Skeletal muscle tissue (tissue), 3 donors: ENCODE measurements at regions not wholly inside any gene's neighbourhood (a gene's known extent, or its start where the extent isn't known, plus 50 kb on each side); places are given as distances from the start of the nearest gene placed in this dataset.

Experiments used
- H3K27ac ChIP-seq: one replicate; pipeline ENCODE4 v1.7.0; 2013; ENCODE audit warnings: mild to moderate bottlenecking, low read depth, low read length, inconsistent platforms
- H3K27me3 ChIP-seq, 3 donors: one replicate each; pipeline ENCODE4 v1.7.0; 2013; ENCODE audit warnings: low read length in 3 of 3; ENCODE audit not compliant: control insufficient read depth in 3 of 3, insufficient read depth in 3 of 3
- H3K36me3 ChIP-seq, 3 donors: one replicate each; pipeline ENCODE4 v1.7.0; 2013; ENCODE audit warnings: low read length in 3 of 3; ENCODE audit not compliant: control insufficient read depth in 3 of 3, insufficient read depth in 3 of 3
- H3K4me1 ChIP-seq, 3 donors: one replicate each; pipeline ENCODE4 v1.7.0; 2013; ENCODE audit warnings: low read length in 3 of 3, mild to moderate bottlenecking in 3 of 3; ENCODE audit not compliant: control insufficient read depth in 3 of 3, insufficient read depth in 3 of 3
- H3K4me3 ChIP-seq, 3 donors: one replicate each; pipeline ENCODE4 v1.7.0; 2013; ENCODE audit warnings: low read length in 3 of 3
- H3K9ac ChIP-seq, 3 donors: one replicate each; pipeline ENCODE4 v1.7.0; 2013; ENCODE audit warnings: low read length in 3 of 3, mild to moderate bottlenecking in 3 of 3, moderate library complexity in 2 of 3, low read depth in 1 of 3
- H3K9me3 ChIP-seq, 3 donors: one replicate each; pipeline ENCODE4 v1.7.0; 2013; ENCODE audit warnings: low read length in 3 of 3; ENCODE audit not compliant: control insufficient read depth in 3 of 3
- donor health status: Osteomylitis.

DNA sequence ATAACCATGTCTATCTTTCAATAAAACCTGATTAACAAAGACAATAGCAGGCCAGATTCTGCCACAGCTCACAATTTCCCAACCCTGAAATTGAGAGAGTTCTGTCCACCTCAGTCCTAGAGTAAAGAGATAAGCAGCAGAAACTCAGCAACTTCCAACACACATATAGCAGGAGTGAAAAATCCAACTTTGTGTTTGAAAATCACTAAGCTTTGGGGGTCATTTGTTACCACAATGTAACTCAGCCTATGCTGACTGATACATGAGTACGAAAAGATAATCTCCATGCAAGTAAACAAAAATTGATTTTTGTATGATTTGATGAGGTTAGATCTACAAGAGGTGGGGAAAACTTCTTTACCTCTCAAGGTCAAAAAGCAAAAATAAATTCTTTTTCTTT is 231.0 kb upstream of the DAPK1 start:
- peak overlapping the region; percentile 20 for H3K27ac ChIP-seq
- peaks cover 0 to 3% (median 0%) of the 10 kb centered on the region in 3 donors for H3K27me3 ChIP-seq
- peaks cover 8 to 15% (median 9%) of the 10 kb centered on the region in 3 donors for H3K4me1 ChIP-seq
- no peak overlapping the region for H3K9ac ChIP-seq
- no peaks in the 10 kb centered on the region for H3K9me3 ChIP-seq
- no peaks in the 10 kb centered on the region for H3K36me3 ChIP-seq
- no peak overlapping the region for H3K4me3 ChIP-seq

GRCh38 chr9:87267251-87268070 is 230.2 kb upstream of the DAPK1 start:
- peak overlapping the region; percentile 20 for H3K27ac ChIP-seq
- H3K9ac ChIP-seq = peak overlapping the region in 1 of 3 donors; percentile 33
- H3K4me1 ChIP-seq = peaks cover 8 to 15% (median 9%) of the 10 kb centered on the region in 3 donors
- H3K36me3 ChIP-seq = no peaks in the 10 kb centered on the region
- no peak overlapping the region for H3K4me3 ChIP-seq
- no peaks in the 10 kb centered on the region for H3K9me3 ChIP-seq
- peaks cover 0 to 3% (median 0%) of the 10 kb centered on the region in 3 donors for H3K27me3 ChIP-seq

DNA sequence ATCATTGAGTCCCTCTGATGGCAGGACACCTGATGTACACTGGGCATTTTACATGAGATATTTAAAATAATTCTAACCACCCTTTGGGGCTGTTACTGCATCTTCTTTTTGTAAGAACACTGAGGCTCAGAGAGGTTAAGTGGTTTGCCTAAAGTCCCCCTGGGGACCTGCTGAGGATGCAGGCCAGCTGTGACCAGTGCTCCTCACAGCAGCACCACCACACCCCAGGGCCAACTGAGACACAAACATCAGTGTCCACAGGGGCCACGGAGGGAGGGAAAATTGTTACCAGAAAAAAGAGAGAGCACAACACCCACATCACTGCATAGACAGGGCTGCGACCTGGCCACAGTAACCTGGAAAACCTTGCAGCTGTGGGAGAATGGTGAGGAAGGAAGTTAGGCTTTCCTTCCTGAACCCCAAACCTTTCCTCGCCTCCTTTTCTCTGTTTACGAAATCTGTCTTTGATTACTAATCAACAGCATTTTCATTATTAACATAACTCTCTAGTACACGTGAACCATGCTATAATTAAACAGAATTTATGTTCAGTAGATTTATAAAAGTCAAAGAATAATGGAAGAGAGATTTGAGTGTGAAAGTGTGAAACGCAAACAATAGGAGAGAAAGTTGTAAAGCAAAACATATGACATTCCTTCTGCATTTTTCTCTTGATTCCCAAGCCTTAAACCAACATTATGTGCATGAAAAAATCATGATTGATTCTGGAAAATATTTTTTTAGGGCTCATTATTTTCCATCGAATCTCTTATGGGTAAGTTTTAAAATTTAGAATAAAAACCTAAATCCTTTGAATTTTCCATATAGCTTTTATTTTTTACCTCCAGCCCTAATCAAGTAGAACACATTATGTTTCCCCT is 228.1 kb upstream of the DAPK1 start:
- H3K9ac ChIP-seq = no peak overlapping the region
- no peaks in the 10 kb centered on the region for H3K9me3 ChIP-seq
- H3K27ac ChIP-seq = no peak overlapping the region
- peaks cover 8 to 15% (median 9%) of the 10 kb centered on the region in 3 donors for H3K4me1 ChIP-seq
- no peaks in the 10 kb centered on the region for H3K36me3 ChIP-seq
- H3K27me3 ChIP-seq = peaks cover 0 to 3% (median 0%) of the 10 kb centered on the region in 3 donors
- no peak overlapping the region for H3K4me3 ChIP-seq

GRCh38 chr9:87270221-87270847 is 227.3 kb upstream of the DAPK1 start:
- Histone ChIP-seq H3K4me3 (no peak overlapping the region), H3K9me3 (no peaks in the 10 kb centered on the region), H3K27me3 (peaks cover 0 to 3% (median 0%) of the 10 kb centered on the region in 3 donors), H3K27ac (peak overlapping the region; percentile 13), H3K4me1 (peaks cover 8 to 15% (median 9%) of the 10 kb centered on the region in 3 donors), H3K36me3 (no peaks in the 10 kb centered on the region), H3K9ac (no peak overlapping the region)

GRCh38 chr9:87270848-87271234 is 226.8 kb upstream of the DAPK1 start:
- H3K36me3 ChIP-seq = no peaks in the 10 kb centered on the region
- H3K27me3 ChIP-seq = peaks cover 0 to 3% (median 0%) of the 10 kb centered on the region in 3 donors
- no peaks in the 10 kb centered on the region for H3K9me3 ChIP-seq
- no peak overlapping the region for H3K4me3 ChIP-seq
- no peak overlapping the region for H3K27ac ChIP-seq
- H3K9ac ChIP-seq = no peak overlapping the region
- peaks cover 8 to 15% (median 9%) of the 10 kb centered on the region in 3 donors for H3K4me1 ChIP-seq

GRCh38 chr9:87271696-87272477 is 225.8 kb upstream of the DAPK1 start:
- H3K27ac ChIP-seq = no peak overlapping the region
- no peak overlapping the region for H3K9ac ChIP-seq
- H3K27me3 ChIP-seq = peaks cover 0 to 3% (median 0%) of the 10 kb centered on the region in 3 donors
- no peak overlapping the region for H3K4me3 ChIP-seq
- no peaks in the 10 kb centered on the region for H3K9me3 ChIP-seq
- no peaks in the 10 kb centered on the region for H3K36me3 ChIP-seq
- peaks cover 8 to 15% (median 9%) of the 10 kb centered on the region in 3 donors for H3K4me1 ChIP-seq

- no peak overlapping the region for H3K4me3 ChIP-seq
- no peaks in the 10 kb centered on the region for H3K27me3 ChIP-seq
- H3K9me3 ChIP-seq = no peaks in the 10 kb centered on the region
- no peaks in the 10 kb centered on the region for H3K36me3 ChIP-seq
- peaks cover 2 to 11% (median 4%) of the 10 kb centered on the region in 3 donors for H3K4me1 ChIP-seq
- no peak overlapping the region for H3K27ac ChIP-seq
- no peak overlapping the region for H3K9ac ChIP-seq
Measured at GRCh38 chr9:87275047-87275725, 222.5 kb upstream of the DAPK1 start.

DNA sequence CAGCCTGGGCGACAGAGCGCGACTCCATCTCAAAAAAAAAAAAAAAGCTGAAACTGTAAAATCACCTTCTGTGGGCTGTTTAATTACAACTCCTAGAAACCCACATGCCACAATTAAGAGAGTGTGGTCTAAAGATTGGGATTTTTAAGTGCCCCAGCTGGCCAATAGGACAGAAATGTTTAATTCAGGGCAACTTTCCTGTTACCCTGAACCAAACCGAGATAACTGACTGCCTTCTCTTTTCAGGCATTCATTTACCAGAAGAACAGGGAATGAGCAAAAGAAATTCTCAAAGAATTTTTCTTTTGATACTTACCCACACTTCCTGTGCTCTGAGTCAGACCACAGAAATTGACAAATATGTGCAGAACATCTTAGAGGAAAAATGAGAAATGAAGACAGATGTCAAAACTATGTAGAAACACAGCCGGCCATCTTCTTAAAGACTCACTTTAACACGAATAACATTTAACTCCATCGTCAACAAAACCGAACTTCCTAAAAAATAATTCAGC is 221.3 kb upstream of the DAPK1 start:
- Histone ChIP-seq H3K36me3 (no peaks in the 10 kb centered on the region), H3K4me3 (no peak overlapping the region), H3K27ac (no peak overlapping the region), H3K9me3 (no peaks in the 10 kb centered on the region), H3K4me1 (peaks cover 0 to 4% (median 4%) of the 10 kb centered on the region in 3 donors), H3K9ac (no peak overlapping the region), H3K27me3 (no peaks in the 10 kb centered on the region)

GRCh38 chr9:87276851-87277261 is 220.8 kb upstream of the DAPK1 start:
- H3K9me3 ChIP-seq = no peaks in the 10 kb centered on the region
- no peaks in the 10 kb centered on the region for H3K27me3 ChIP-seq
- H3K9ac ChIP-seq = no peak overlapping the region
- H3K27ac ChIP-seq = no peak overlapping the region
- H3K4me3 ChIP-seq = no peak overlapping the region
- no peaks in the 10 kb centered on the region for H3K36me3 ChIP-seq
- peaks cover 0 to 4% (median 4%) of the 10 kb centered on the region in 3 donors for H3K4me1 ChIP-seq
